ENCODE measurements at regions not wholly inside any gene's neighbourhood (a gene's known extent, or its start where the extent isn't known, plus 50 kb on each side); places are given as distances from the start of the nearest gene placed in this dataset.

- WGBS, 2 donors: 73 to 79% methylated on average over 5 of the region's 5 CpGs
- TF ChIP-seq POLR2A (IDR thresholded peaks at IDR 0.05) (no peak), CTCF (IDR thresholded peaks at IDR 0.05) (no peak)
- intact Hi-C loops (cut with DNase I; ENCODE audit: low total_unique reads): no loop called here
- no peak overlapping the region for H3K4me3 ChIP-seq (ENCODE audit: low read depth, poor library complexity, severe bottlenecking)
- no peak for DNase-seq (ENCODE audit: low spot score in 2 of 2)
These were observed 1283.6 kb downstream of the FSTL5 start for GRCh38 chr4:160880180-160880579.

- 94 to 96% methylated on average over 1 of the region's 1 CpG for WGBS, 2 donors
- DNase-seq (ENCODE audit: low spot score in 2 of 2): no peak
- intact Hi-C loops (cut with DNase I; ENCODE audit: low total_unique reads): no loop called here
- no peak overlapping the region for H3K4me3 ChIP-seq (ENCODE audit: low read depth, poor library complexity, severe bottlenecking)
- TF ChIP-seq POLR2A (IDR thresholded peaks at IDR 0.05): no peak
- TF ChIP-seq CTCF (IDR thresholded peaks at IDR 0.05): no peak
These were observed 1276.1 kb downstream of the FSTL5 start for GRCh38 chr4:160887668-160888067.

- WGBS, 2 donors: 69 to 78% methylated on average over 2 of the region's 2 CpGs
- intact Hi-C loops (cut with DNase I; ENCODE audit: low total_unique reads): no loop called here
- H3K4me3 ChIP-seq (ENCODE audit: low read depth, poor library complexity, severe bottlenecking): no peak overlapping the region
- no peak for DNase-seq (ENCODE audit: low spot score in 2 of 2)
- no peak for TF ChIP-seq CTCF (IDR thresholded peaks at IDR 0.05)
- TF ChIP-seq POLR2A (IDR thresholded peaks at IDR 0.05): no peak
These were observed 1269.7 kb downstream of the FSTL5 start for GRCh38 chr4:160894128-160894527.

GRCh38 chr4:160894809-160895208 lies 1269.0 kb downstream of the FSTL5 start:
- intact Hi-C loops (cut with DNase I; ENCODE audit: low total_unique reads): no loop called here
- WGBS, 2 donors: 60 to 89% methylated on average over 3 of the region's 3 CpGs
- TF ChIP-seq POLR2A (IDR thresholded peaks at IDR 0.05): no peak
- no peak for TF ChIP-seq CTCF (IDR thresholded peaks at IDR 0.05)
- no peak for DNase-seq (ENCODE audit: low spot score in 2 of 2)
- no peak overlapping the region for H3K4me3 ChIP-seq (ENCODE audit: low read depth, poor library complexity, severe bottlenecking)

GRCh38 chr4:160927311-160927710 lies 1236.5 kb downstream of the FSTL5 start:
- no peak overlapping the region for H3K4me3 ChIP-seq (ENCODE audit: low read depth, poor library complexity, severe bottlenecking)
- TF ChIP-seq POLR2A (IDR thresholded peaks at IDR 0.05) (no peak), CTCF (IDR thresholded peaks at IDR 0.05) (no peak)
- intact Hi-C loops (cut with DNase I; ENCODE audit: low total_unique reads): no loop called here
- whole genome bisulfite sequencing, 2 donors: 86 to 91% methylated on average over 1 of the region's 1 CpG
- DNase-seq (ENCODE audit: low spot score in 2 of 2): no peak

GRCh38 chr4:160928482-160928881 lies 1235.3 kb downstream of the FSTL5 start:
- H3K4me3 ChIP-seq (ENCODE audit: low read depth, poor library complexity, severe bottlenecking): no peak overlapping the region
- intact Hi-C loops (cut with DNase I; ENCODE audit: low total_unique reads): no loop called here
- no peak for DNase-seq (ENCODE audit: low spot score in 2 of 2)
- TF ChIP-seq CTCF (IDR thresholded peaks at IDR 0.05) (no peak), POLR2A (IDR thresholded peaks at IDR 0.05) (no peak)
- WGBS, 2 donors: 70 to 78% methylated on average over 3 of the region's 3 CpGs

All from lower leg skin (tissue), 4 donors.